NT2/D1 (cell line): ENCODE measurements at regions not wholly inside any gene's neighbourhood (a gene's known extent, or its start where the extent isn't known, plus 50 kb on each side); places are given as distances from the start of the nearest gene placed in this dataset.

Experiments
- DNase-seq: peaks from one replicate; pipeline ENCODE4 v3.0.0-alpha.2; 2011; ENCODE audit warnings: low read depth, low spot score
- H3K27me3 ChIP-seq: 2 replicates; pipeline ENCODE4 v1.6.0; 2011; ENCODE audit warnings: mild to moderate bottlenecking; ENCODE audit not compliant: insufficient read length, insufficient read depth
- H3K36me3 ChIP-seq: 2 replicates; pipeline ENCODE4 v1.6.1; 2011; ENCODE audit warnings: mild to moderate bottlenecking, low read length, mixed read lengths; ENCODE audit not compliant: insufficient read depth, insufficient read length
- H3K4me1 ChIP-seq: 2 replicates; pipeline ENCODE4 v1.5.1; 2011; ENCODE audit not compliant: insufficient read depth, insufficient read length
- H3K4me3 ChIP-seq: 2 replicates; pipeline ENCODE4 v1.5.1; 2011; ENCODE audit warnings: low read depth; ENCODE audit not compliant: insufficient read length
- H3K9ac ChIP-seq: 2 replicates; pipeline ENCODE4 v1.6.0; 2011; ENCODE audit warnings: low read depth; ENCODE audit not compliant: insufficient read length
- H3K9me3 ChIP-seq: 2 replicates; pipeline ENCODE4 v1.5.1; 2011; ENCODE audit warnings: mild to moderate bottlenecking, low read length; ENCODE audit not compliant: insufficient read depth
- SUZ12 ChIP-seq: IDR thresholded peaks from 2 replicates; pipeline ENCODE4 v1.6.1; 2011; ENCODE audit not compliant: insufficient read length, insufficient read depth; ENCODE audit errors: extremely low read depth
- YY1 ChIP-seq: IDR thresholded peaks from 2 replicates; pipeline ENCODE4 v1.6.1; 2011; ENCODE audit not compliant: insufficient read length, insufficient read depth
- ZNF274 ChIP-seq: IDR thresholded peaks from 2 replicates; pipeline ENCODE4 v1.6.1; 2011; ENCODE audit warnings: mild to moderate bottlenecking, low read depth, low read length

GRCh38 chr20:40956542-40957264 is 71.9 kb upstream of the TOP1 start:
- Histone ChIP-seq H3K4me1 (peaks cover 4% of the 10 kb centered on the region), H3K9me3 (peaks cover 11% of the 10 kb centered on the region; the same call in 1 of the 2 replicates), H3K9ac (no peak overlapping the region), H3K27me3 (no peaks in the 10 kb centered on the region), H3K4me3 (no peak overlapping the region), H3K36me3 (no peaks in the 10 kb centered on the region)
- DNase-seq, result no peak
- TF ChIP-seq YY1, result no peak
- TF ChIP-seq SUZ12, result no peak
- no peak for TF ChIP-seq ZNF274

- H3K9me3 ChIP-seq, result peaks cover 11% of the 10 kb centered on the region; the same call in 1 of the 2 replicates
- no peak overlapping the region for H3K4me3 ChIP-seq
- no peaks in the 10 kb centered on the region for H3K27me3 ChIP-seq
- no peaks in the 10 kb centered on the region for H3K4me1 ChIP-seq
- no peak for DNase-seq
- TF ChIP-seq YY1 (no peak), ZNF274 (no peak), SUZ12 (no peak)
- H3K9ac ChIP-seq, result no peak overlapping the region
- no peaks in the 10 kb centered on the region for H3K36me3 ChIP-seq
Measured at GRCh38 chr20:40957265-40957760, 71.3 kb upstream of the TOP1 start.

- Histone ChIP-seq H3K27me3 (no peaks in the 10 kb centered on the region), H3K36me3 (no peaks in the 10 kb centered on the region), H3K4me1 (no peaks in the 10 kb centered on the region), H3K9me3 (peaks cover 11% of the 10 kb centered on the region; the same call in 1 of the 2 replicates), H3K9ac (no peak overlapping the region), H3K4me3 (no peak overlapping the region)
- DNase-seq, result no peak
- TF ChIP-seq YY1 (no peak), ZNF274 (no peak), SUZ12 (no peak)
Measured at GRCh38 chr20:40958598-40958997, 70.0 kb upstream of the TOP1 start.

- no peak for DNase-seq
- no peaks in the 10 kb centered on the region for H3K27me3 ChIP-seq
- H3K9me3 ChIP-seq, result 0 out of 2 replicates have a peak, but pooled peaks cover 2% of the 10 kb centered on the region
- no peaks in the 10 kb centered on the region for H3K36me3 ChIP-seq
- H3K9ac ChIP-seq, result no peak overlapping the region
- H3K4me3 ChIP-seq, result no peak overlapping the region
- no peaks in the 10 kb centered on the region for H3K4me1 ChIP-seq
- no peak for TF ChIP-seq SUZ12
- TF ChIP-seq YY1, result no peak
- no peak for TF ChIP-seq ZNF274
Measured at GRCh38 chr20:40959325-40960092, 69.1 kb upstream of the TOP1 start.

- no peak overlapping the region for H3K4me3 ChIP-seq
- no peak for DNase-seq
- H3K4me1 ChIP-seq, result no peaks in the 10 kb centered on the region
- H3K36me3 ChIP-seq, result no peaks in the 10 kb centered on the region
- H3K9ac ChIP-seq, result no peak overlapping the region
- TF ChIP-seq SUZ12, result no peak
- TF ChIP-seq YY1, result no peak
- TF ChIP-seq ZNF274, result no peak
- no peaks in the 10 kb centered on the region for H3K27me3 ChIP-seq
- no peaks in the 10 kb centered on the region for H3K9me3 ChIP-seq
Measured at GRCh38 chr20:40960101-40960500, 68.5 kb upstream of the TOP1 start.

GRCh38 chr20:40960521-40960956 is 68.1 kb upstream of the TOP1 start:
- Histone ChIP-seq H3K36me3 (no peaks in the 10 kb centered on the region), H3K4me1 (no peaks in the 10 kb centered on the region), H3K9ac (no peak overlapping the region), H3K4me3 (no peak overlapping the region), H3K27me3 (no peaks in the 10 kb centered on the region), H3K9me3 (no peaks in the 10 kb centered on the region)
- no peak for TF ChIP-seq YY1
- TF ChIP-seq SUZ12, result no peak
- TF ChIP-seq ZNF274, result no peak
- no peak for DNase-seq

- Histone ChIP-seq H3K9ac (no peak overlapping the region), H3K36me3 (no peaks in the 10 kb centered on the region), H3K9me3 (no peaks in the 10 kb centered on the region), H3K4me3 (no peak overlapping the region), H3K27me3 (no peaks in the 10 kb centered on the region), H3K4me1 (no peaks in the 10 kb centered on the region)
- no peak for DNase-seq
- TF ChIP-seq YY1, result no peak
Measured at GRCh38 chr20:40961176-40961575, 67.4 kb upstream of the TOP1 start.
